ENCODE measurements at regions not wholly inside any gene's neighbourhood (a gene's known extent, or its start where the extent isn't known, plus 50 kb on each side); places are given as distances from the start of the nearest gene placed in this dataset.

- CTCF ChIA-PET = no interaction called here
- H3K36me3 ChIP-seq (ENCODE audit: insufficient read depth, low read length, poor library complexity, severe bottlenecking) = no peaks in the 10 kb centered on the region
- intact Hi-C loops (cut with micrococcal nuclease; ENCODE audit: unreplicated experiment) = no loop called here
- no peaks in the 10 kb centered on the region for H3K27me3 ChIP-seq (replicated peaks; ENCODE audit: insufficient read depth, low read depth, low read length, poor library complexity)
- no peak overlapping the region for H3K27ac ChIP-seq (ENCODE audit: low read depth, low read length, poor library complexity, severe bottlenecking)
- no peak overlapping the region for H3K4me3 ChIP-seq (ENCODE audit: low read depth, low read length, poor library complexity, severe bottlenecking)
- no peaks in the 10 kb centered on the region for H3K9me3 ChIP-seq (ENCODE audit: low read depth, low read length, poor library complexity, severe bottlenecking)
- DNase-seq (ENCODE audit: low spot score) = no peak
- no peaks in the 10 kb centered on the region for H3K4me1 ChIP-seq (ENCODE audit: insufficient read depth, low read length, poor library complexity, severe bottlenecking)
- no peak for TF ChIP-seq CTCF (conservative IDR thresholded peaks at IDR 0.05; ENCODE audit: low read depth, low read length)
- no peak for TF ChIP-seq EZH2 (IDR thresholded peaks at IDR 0.05; ENCODE audit: borderline replicate concordance, low read depth, low read length, poor library complexity, severe bottlenecking)
- no TSS peak for BruUV-seq (replicated peaks)
- POLR2A ChIA-PET (ENCODE audit: low non-redundant PET) = no interaction called here
Observed at GRCh38 chr3:59302442-59302841, 252.6 kb upstream of the CFAP20DC start.

- H3K27me3 ChIP-seq (replicated peaks; ENCODE audit: insufficient read depth, low read depth, low read length, poor library complexity) = no peaks in the 10 kb centered on the region
- CTCF ChIA-PET = no interaction called here
- H3K36me3 ChIP-seq (ENCODE audit: insufficient read depth, low read length, poor library complexity, severe bottlenecking) = no peaks in the 10 kb centered on the region
- POLR2A ChIA-PET (ENCODE audit: low non-redundant PET) = no interaction called here
- no peak overlapping the region for H3K4me3 ChIP-seq (ENCODE audit: low read depth, low read length, poor library complexity, severe bottlenecking)
- intact Hi-C loops (cut with micrococcal nuclease; ENCODE audit: unreplicated experiment) = no loop called here
- H3K27ac ChIP-seq (ENCODE audit: low read depth, low read length, poor library complexity, severe bottlenecking) = no peak overlapping the region
- DNase-seq (ENCODE audit: low spot score) = no peak
- no TSS peak for BruUV-seq (replicated peaks)
- H3K9me3 ChIP-seq (ENCODE audit: low read depth, low read length, poor library complexity, severe bottlenecking) = no peaks in the 10 kb centered on the region
- TF ChIP-seq CTCF (conservative IDR thresholded peaks at IDR 0.05; ENCODE audit: low read depth, low read length) = no peak
- no peak for TF ChIP-seq EZH2 (IDR thresholded peaks at IDR 0.05; ENCODE audit: borderline replicate concordance, low read depth, low read length, poor library complexity, severe bottlenecking)
- H3K4me1 ChIP-seq (ENCODE audit: insufficient read depth, low read length, poor library complexity, severe bottlenecking) = no peaks in the 10 kb centered on the region
Observed at GRCh38 chr3:59300733-59301132, 250.9 kb upstream of the CFAP20DC start.

- no peaks in the 10 kb centered on the region for H3K27me3 ChIP-seq (replicated peaks; ENCODE audit: insufficient read depth, low read depth, low read length, poor library complexity)
- ChIA-PET POLR2A (ENCODE audit: low non-redundant PET) (no interaction called here), CTCF (no interaction called here)
- intact Hi-C loops (cut with micrococcal nuclease; ENCODE audit: unreplicated experiment) = no loop called here
- no TSS peak for BruUV-seq (replicated peaks)
- H3K36me3 ChIP-seq (ENCODE audit: insufficient read depth, low read length, poor library complexity, severe bottlenecking) = no peaks in the 10 kb centered on the region
- H3K9me3 ChIP-seq (ENCODE audit: low read depth, low read length, poor library complexity, severe bottlenecking) = no peaks in the 10 kb centered on the region
- H3K4me1 ChIP-seq (ENCODE audit: insufficient read depth, low read length, poor library complexity, severe bottlenecking) = no peaks in the 10 kb centered on the region
- no peak overlapping the region for H3K27ac ChIP-seq (ENCODE audit: low read depth, low read length, poor library complexity, severe bottlenecking)
- TF ChIP-seq EZH2 (IDR thresholded peaks at IDR 0.05; ENCODE audit: borderline replicate concordance, low read depth, low read length, poor library complexity, severe bottlenecking) = no peak
- TF ChIP-seq CTCF (conservative IDR thresholded peaks at IDR 0.05; ENCODE audit: low read depth, low read length) = no peak
- H3K4me3 ChIP-seq (ENCODE audit: low read depth, low read length, poor library complexity, severe bottlenecking) = no peak overlapping the region
- no peak for DNase-seq (ENCODE audit: low spot score)
Observed at GRCh38 chr3:59299561-59299960, 249.7 kb upstream of the CFAP20DC start.
